GOT3 (cell line): ENCODE measurements at regions not wholly inside any gene's neighbourhood (a gene's known extent, or its start where the extent isn't known, plus 50 kb on each side); places are given as distances from the start of the nearest gene placed in this dataset.

Experiments
- DNase-seq: peaks from one replicate; lab custom pipeline; 2025; ENCODE audit warnings: mixed read lengths; lab: John Stamatoyannopoulos, UW

DNA sequence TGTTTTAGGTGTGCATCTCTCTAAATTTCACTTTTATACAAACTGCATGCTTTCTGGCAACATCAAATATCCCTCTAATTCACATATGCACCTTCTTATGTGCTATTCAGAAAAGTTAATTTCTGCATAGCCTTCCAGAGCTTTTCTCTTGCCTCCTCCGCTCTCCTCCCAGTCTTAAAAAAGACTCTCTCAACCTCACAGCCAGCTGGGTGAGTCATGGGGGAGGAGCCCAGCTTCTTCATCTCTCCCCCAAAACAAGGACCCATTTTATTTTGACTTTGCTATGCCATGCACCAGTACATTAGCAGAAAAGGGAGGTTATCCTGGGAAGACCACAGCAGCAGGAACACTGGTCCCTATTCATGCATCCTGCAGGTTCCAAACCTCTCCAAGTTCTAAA, 234.4 kb downstream of the KCNA4 start:
- DNase-seq, result no peak

- DNase-seq, result no peak
Measured at GRCh38 chr11:29781268-29781667, 235.6 kb downstream of the KCNA4 start.

GRCh38 chr11:29780756-29781155, 236.1 kb downstream of the KCNA4 start:
- no peak for DNase-seq

DNA sequence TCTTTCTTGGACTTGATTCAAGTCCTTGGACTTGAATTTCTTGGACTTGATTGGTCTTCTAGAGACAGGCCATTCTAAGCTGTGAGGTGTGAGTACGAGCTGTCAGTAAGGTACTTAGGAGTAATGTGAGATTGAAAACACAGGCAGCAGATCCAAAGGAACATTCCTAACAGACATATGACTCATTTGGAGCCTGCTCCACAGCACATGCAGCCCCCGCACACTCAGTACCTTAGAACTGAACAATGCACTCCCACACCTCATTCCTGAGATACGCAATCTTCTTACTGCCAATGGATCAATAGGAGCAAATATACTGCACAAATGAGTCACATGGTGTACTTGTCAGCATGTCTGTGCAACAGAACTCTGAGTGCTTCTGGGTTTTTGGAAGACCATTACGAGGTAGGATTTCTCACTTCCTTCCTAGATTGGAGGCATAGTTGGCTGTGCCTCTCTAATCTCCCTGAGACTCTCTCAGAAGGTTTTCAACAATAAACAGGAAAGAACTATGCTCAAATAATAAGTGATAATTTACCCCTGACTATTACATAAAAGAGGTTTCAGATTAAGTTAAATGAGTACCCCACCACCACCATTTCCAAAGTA, 243.1 kb downstream of the KCNA4 start:
- DNase-seq, result no peak

GRCh38 chr11:29756871-29757270, 260.0 kb downstream of the KCNA4 start:
- DNase-seq, result no peak

DNA sequence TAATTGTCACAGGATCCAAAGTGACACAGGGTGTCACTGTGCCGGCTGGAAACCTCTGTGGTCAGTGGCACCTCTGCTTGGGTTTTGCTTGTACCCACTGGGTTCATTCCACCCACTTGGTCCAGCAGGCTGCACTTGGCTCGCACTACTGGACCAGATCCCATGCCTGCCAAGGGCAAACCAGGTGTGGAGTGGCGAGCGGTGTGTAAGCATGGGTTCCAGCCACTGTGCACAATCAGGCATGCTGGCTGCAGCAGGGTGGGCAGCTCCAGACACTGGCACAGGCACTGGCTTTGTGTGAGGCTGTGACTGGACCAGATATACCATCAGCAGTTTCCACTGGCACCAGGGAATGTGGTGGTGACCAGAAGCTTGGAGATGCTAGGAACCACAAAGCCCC, 261.4 kb downstream of the KCNA4 start:
- DNase-seq, result no peak

DNA sequence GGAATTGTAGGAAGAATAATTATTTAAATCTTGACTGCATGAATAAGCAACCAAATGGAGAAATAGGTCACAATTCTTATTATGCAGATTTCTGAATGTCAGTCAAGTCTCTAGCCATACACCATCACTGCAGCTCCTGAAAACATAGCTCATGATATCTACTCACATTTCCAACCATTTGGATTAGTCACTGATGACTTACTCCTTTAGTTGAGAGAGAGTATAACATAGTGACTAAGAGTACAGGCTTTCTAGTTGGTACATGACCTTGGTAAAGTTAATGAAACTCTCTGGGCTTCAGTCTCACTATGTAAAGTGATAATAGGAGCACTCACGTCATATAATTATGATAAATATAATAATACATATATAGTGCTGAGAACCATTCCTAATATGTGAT, 265.2 kb downstream of the KCNA4 start:
- no peak for DNase-seq

DNA sequence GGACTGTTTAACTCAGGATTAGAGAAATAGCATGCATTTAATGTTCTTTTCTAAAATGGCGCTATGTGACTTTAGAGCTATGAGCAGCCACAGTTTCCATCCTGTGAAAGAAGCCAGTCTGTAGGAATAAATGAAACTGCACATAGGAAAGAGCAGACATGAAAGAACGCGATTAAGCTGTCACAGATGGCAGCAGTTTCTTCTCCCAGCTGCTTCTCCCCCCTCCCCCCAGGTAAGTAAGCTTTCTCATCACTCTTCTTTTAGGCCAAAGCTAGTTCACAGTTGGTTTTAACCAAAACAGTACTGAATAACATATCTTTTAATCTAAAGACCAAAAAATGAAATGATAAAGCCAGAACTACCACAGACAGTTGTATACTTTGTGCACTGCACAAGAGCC, 266.4 kb downstream of the KCNA4 start:
- no peak for DNase-seq

GRCh38 chr11:29734287-29734686, 282.5 kb downstream of the KCNA4 start:
- DNase-seq, result no peak

DNA sequence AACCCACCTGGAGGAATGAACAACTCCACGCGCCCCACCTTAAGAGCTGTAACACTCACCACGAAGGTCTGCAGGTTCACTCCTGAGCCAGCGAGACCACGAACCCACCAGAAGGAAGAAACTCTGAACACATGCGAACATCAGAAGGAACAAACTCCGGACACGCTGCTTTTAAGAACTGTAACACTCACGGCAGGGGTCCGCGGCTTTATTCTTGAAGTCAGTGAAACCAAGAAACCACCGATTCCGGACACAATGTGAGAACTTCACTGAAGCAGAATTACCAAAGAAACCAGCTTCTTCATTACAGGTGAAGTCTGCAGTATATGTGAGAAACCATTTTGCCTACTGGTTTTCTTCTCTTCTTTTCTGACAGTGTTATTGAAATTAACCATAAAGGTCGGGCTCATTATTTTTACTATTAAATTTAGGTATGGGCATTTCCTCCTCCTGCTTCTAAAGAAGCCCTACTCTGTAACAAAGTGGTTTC, 303.0 kb downstream of the KCNA4 start:
- DNase-seq, result no peak

- no peak for DNase-seq
Measured at GRCh38 chr11:29712616-29713015, 304.2 kb downstream of the KCNA4 start.

- DNase-seq, result no peak
Measured at GRCh38 chr11:29707924-29708323, 308.9 kb downstream of the KCNA4 start.

- no peak for DNase-seq
Measured at GRCh38 chr11:29685361-29685760, 331.5 kb downstream of the KCNA4 start.

DNA sequence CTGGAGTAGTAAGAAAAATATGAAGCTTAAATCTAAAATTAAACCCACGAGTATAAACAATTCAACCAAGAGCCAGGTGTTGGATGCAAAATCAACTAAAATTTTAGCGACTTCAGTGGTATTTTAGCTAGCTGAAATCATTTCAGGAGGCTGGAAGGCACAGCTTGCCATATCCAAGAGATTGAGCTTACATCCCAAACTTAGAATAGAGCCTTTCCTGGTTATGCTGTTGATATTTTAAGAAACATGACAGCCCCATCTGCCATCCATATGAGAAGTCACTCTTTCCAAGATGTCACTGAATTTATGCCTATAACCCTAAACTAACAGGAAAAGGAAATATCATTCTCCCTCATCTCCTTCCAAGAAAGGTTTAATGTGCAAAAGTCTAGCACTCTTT, 334.0 kb downstream of the KCNA4 start:
- DNase-seq, result no peak

DNA sequence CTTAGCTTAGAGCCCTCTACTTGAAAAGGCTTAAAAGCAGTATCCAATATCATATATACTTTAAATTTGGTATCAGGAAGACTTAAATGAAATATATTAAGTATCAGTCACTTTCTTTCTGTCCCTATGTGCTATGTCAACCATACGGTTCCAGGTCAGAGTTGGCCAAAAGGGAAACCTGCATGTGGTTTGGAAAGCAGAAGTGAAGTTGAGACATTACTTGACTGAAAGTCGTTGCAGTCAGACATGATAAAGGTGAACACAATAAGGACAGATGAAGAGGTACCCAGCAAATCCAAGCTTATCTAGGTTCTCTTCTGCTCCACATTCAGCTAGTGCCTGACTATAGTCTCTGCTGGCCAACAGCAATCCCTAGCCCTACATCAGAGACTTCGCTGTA, 336.8 kb downstream of the KCNA4 start:
- DNase-seq, result no peak

- no peak for DNase-seq
Measured at GRCh38 chr11:29676993-29677392, 339.8 kb downstream of the KCNA4 start.

DNA sequence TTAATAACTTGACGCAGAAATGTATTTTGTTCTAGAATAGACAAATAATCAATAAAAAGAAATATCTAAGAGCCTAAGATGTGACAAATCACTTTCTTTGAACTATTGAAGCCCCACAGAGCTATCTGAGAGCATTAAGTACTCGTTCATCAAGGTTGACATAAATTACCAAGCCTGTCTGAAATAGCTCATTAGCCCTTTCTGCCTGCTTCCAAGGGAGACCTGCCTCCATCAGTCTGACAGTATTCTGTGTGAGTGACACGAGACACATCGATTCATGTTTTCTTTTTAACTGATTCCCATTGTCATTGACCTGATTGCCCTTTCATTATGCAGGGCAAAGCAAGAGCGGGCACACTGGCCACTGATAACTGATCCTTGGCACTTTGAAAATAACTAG, 347.5 kb downstream of the KCNA4 start:
- DNase-seq, result no peak

- no peak for DNase-seq
Measured at GRCh38 chr11:29657709-29658108, 359.1 kb downstream of the KCNA4 start.

DNA sequence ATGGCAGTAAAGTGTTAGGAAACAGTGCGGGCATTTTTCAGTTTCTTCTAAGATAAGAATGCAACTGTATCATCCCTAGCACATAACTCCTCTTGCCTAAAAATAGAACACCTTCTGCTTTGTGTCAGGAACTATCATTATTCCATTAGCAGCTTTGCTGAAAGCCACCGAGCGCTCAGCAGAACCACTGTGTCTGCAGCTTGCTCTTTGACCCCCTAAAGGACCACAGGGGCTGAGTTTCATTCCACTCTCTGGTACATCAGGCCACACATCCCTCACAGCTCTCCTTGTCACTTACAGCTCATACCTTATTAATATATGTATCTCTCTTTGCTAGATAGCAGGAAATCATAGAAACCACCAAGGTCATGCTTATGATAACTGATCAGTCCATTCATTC, 360.2 kb downstream of the KCNA4 start:
- no peak for DNase-seq

DNA sequence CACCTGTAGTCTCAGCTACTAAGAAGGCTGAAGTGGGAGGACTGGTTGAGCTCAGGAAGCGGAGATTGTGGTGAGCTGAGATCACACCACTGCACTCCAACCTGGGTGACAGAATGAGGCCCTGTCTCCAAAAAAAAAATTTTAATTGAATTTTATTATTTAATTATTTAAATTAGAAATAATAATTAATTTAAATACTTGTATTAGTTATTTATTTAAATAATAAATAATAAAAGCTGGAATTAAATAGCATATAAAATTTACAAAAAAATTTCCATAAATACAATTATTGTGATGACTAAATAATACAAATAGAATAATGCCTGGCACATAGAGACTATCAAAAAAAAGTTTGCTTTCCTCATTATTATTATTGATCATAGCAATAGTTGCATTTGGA, 371.5 kb downstream of the KCNA4 start:
- DNase-seq, result no peak

- DNase-seq, result no peak
Measured at GRCh38 chr11:29641201-29641600, 375.6 kb downstream of the KCNA4 start.

DNA sequence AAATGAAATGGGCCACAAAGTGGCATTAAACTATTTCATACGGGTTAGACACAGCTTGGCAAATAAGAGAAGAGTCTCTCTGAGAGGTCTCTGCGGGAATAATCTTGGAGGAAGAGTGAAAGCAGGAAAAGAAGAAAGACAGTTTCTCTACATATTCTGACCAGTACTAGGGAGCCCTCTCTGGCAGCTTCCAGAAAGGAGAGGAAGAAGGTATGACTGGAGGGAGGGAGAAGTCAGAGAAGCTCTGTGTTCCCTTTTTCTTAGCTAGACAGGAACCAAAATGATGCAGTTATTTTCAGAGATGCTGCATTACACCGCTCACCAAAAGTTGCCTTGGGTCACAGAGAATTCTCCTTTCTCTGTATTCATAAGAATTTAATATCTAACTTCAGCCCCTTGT, 382.1 kb downstream of the KCNA4 start:
- DNase-seq, result no peak

GRCh38 chr11:29634244-29634643, 382.6 kb downstream of the KCNA4 start:
- DNase-seq, result no peak

GRCh38 chr11:29629286-29629685, 387.5 kb downstream of the KCNA4 start:
- DNase-seq, result no peak

DNA sequence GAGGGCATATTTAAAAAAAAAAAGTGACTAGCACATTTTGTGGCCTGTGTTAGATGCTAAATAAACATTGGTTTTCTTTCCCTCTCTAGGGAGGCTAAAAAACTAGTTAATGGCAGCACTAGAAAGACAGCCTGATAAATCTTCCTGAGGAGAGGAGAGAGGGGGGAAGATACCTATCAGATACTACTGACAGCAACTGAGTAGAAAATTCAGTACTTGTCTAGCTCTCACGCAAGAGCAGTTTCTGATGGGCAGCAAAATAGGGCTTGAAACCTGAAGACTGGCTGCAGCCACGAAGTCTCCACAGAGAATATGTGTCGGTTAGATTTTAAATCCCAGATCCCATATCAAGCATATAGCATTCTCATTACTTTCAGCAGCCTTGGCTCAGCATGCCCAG, 388.2 kb downstream of the KCNA4 start:
- DNase-seq, result no peak
